A673 (cell line): ENCODE measurements at regions not wholly inside any gene's neighbourhood (a gene's known extent, or its start where the extent isn't known, plus 50 kb on each side); places are given as distances from the start of the nearest gene placed in this dataset.

ENCODE experiments used
- BruUV-seq: library from RNA; stranded (reverse); fragments of 400-500 nt; replicated peaks from 2 replicates; lab custom pipeline; 2021; lab: Mats Ljungman, UMichigan
- CTCF ChIA-PET: fragments of 300-600 bp; sonication (Branson Sonifier 250); formaldehyde crosslinking; loops from one replicate; lab custom pipeline; 2022; ENCODE audit warnings: antibody characterized with exemption; lab: Charles Lee
- POLR2A ChIA-PET: fragments of 300-600 bp; sonication (Branson Sonifier 250); formaldehyde crosslinking; loops from one replicate; lab custom pipeline; 2022; ENCODE audit warnings: antibody characterized with exemption; ENCODE audit not compliant: low non-redundant PET; lab: Charles Lee
- DNase-seq: peaks from one replicate; pipeline ENCODE4 v3.0.0-alpha.2; 2015; ENCODE audit warnings: low spot score
- H3K27ac ChIP-seq: fragments of 200-600 bp; sonication (generic); 2 replicates; pipeline ENCODE4 v1.5.1; 2016; ENCODE audit warnings: mixed run types, low read depth, mild to moderate bottlenecking, mixed read lengths, antibody characterized with exemption, low read length; ENCODE audit not compliant: poor library complexity, severe bottlenecking
- H3K27me3 ChIP-seq: fragments of 200-600 bp; sonication (generic); replicated peaks from 2 replicates; pipeline ENCODE4 v1.6.1; 2017; ENCODE audit warnings: mixed run types, low read depth, mild to moderate bottlenecking, mixed read lengths, antibody characterized with exemption, low read length; ENCODE audit not compliant: insufficient read depth, poor library complexity
- H3K36me3 ChIP-seq: fragments of 200-600 bp; sonication (generic); 2 replicates; pipeline ENCODE4 v1.6.1; 2016; ENCODE audit warnings: mixed run types, mild to moderate bottlenecking, mixed read lengths, antibody characterized with exemption, low read length; ENCODE audit not compliant: insufficient read depth, poor library complexity, severe bottlenecking
- H3K4me1 ChIP-seq: fragments of 200-600 bp; sonication (generic); 2 replicates; pipeline ENCODE4 v1.6.1; 2017; ENCODE audit warnings: mixed run types, mild to moderate bottlenecking, mixed read lengths, antibody characterized with exemption, low read length; ENCODE audit not compliant: insufficient read depth, poor library complexity, severe bottlenecking
- H3K4me3 ChIP-seq: fragments of 200-600 bp; sonication (generic); 2 replicates; pipeline ENCODE4 v1.5.1; 2016; ENCODE audit warnings: low read depth, mixed run types, mild to moderate bottlenecking, mixed read lengths, low read length; ENCODE audit not compliant: poor library complexity, severe bottlenecking
- H3K9me3 ChIP-seq: fragments of 200-600 bp; sonication (generic); 2 replicates; pipeline ENCODE4 v1.6.1; 2016; ENCODE audit warnings: mixed run types, low read depth, mild to moderate bottlenecking, mixed read lengths, antibody characterized with exemption, low read length; ENCODE audit not compliant: poor library complexity, severe bottlenecking
- EZH2 ChIP-seq: fragments of 200-600 bp; sonication (generic); IDR thresholded peaks from 2 replicates; pipeline ENCODE4 v1.6.1; 2017; ENCODE audit warnings: borderline replicate concordance, low read depth, mild to moderate bottlenecking, mixed read lengths, antibody characterized with exemption, low read length; ENCODE audit not compliant: poor library complexity, severe bottlenecking
- intact Hi-C: fragments of 100-400 bp; cut with micrococcal nuclease; formaldehyde crosslinking; loops from one replicate; pipeline ENCODE4 v1.10.0; 2022; ENCODE audit not compliant: unreplicated experiment
- TF ChIP-seq, protein P1 (sequence below): fragments of 300-800, 200-600 bp; sonication (generic); conservative IDR thresholded peaks from 2 replicates; pipeline ENCODE4 v1.5.1; 2017; ENCODE audit warnings: low read depth, mild to moderate bottlenecking, antibody characterized with exemption, low read length, moderate library complexity, mixed read lengths

DNA sequence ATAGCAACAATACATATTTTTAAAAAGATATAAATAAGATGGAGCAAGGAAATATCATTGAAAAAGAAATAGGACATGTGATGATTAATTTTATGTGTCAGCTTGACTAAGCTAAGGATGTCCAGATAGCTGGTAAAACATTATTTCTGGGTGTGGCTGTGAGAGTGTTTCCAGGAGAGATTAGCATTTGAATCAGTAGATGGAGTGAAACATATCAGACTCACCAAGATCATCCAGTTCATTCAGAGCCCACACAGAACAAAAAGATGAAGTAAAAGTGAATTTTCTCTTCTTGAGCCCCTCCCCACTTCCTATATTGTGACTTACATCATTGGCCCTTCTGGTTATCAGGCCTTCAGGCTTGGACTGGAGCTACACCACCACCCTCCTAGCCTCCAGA is 61.6 kb upstream of the TUSC7 start:
- POLR2A ChIA-PET: no interaction called here
- Histone ChIP-seq H3K27ac (no peak overlapping the region), H3K36me3 (no peaks in the 10 kb centered on the region), H3K27me3 (no peaks in the 10 kb centered on the region), H3K9me3 (no peaks in the 10 kb centered on the region), H3K4me3 (no peak overlapping the region), H3K4me1 (no peaks in the 10 kb centered on the region)
- intact Hi-C loops: no loop called here
- BruUV-seq: no TSS peak
- TF ChIP-seq, protein P1, sequence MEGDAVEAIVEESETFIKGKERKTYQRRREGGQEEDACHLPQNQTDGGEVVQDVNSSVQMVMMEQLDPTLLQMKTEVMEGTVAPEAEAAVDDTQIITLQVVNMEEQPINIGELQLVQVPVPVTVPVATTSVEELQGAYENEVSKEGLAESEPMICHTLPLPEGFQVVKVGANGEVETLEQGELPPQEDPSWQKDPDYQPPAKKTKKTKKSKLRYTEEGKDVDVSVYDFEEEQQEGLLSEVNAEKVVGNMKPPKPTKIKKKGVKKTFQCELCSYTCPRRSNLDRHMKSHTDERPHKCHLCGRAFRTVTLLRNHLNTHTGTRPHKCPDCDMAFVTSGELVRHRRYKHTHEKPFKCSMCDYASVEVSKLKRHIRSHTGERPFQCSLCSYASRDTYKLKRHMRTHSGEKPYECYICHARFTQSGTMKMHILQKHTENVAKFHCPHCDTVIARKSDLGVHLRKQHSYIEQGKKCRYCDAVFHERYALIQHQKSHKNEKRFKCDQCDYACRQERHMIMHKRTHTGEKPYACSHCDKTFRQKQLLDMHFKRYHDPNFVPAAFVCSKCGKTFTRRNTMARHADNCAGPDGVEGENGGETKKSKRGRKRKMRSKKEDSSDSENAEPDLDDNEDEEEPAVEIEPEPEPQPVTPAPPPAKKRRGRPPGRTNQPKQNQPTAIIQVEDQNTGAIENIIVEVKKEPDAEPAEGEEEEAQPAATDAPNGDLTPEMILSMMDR: no peak
- TF ChIP-seq EZH2: no peak
- no peak for DNase-seq
- CTCF ChIA-PET: no interaction called here
